22Rv1 (cell line): ENCODE measurements at regions not wholly inside any gene's neighbourhood (a gene's known extent, or its start where the extent isn't known, plus 50 kb on each side); places are given as distances from the start of the nearest gene placed in this dataset.

Source experiments
- CTCF ChIP-seq: fragments of 450-650 bp; IDR thresholded peaks from 2 replicates; pipeline ENCODE4 v1.5.1; 2017; ENCODE audit warnings: mild to moderate bottlenecking
- ZFX ChIP-seq: fragments of 450-650 bp; IDR thresholded peaks from 2 replicates; pipeline ENCODE4 v1.6.1; 2017; ENCODE audit warnings: antibody characterized with exemption, borderline replicate concordance

- TF ChIP-seq CTCF: no peak
- TF ChIP-seq ZFX: no peak
These were observed 890.4 kb downstream of the SH3BGRL start for GRCh38 chrX:82092307-82092706.
